HPDE6-E6E7 (cell line): ENCODE measurements at regions not wholly inside any gene's neighbourhood (a gene's known extent, or its start where the extent isn't known, plus 50 kb on each side); places are given as distances from the start of the nearest gene placed in this dataset.

ENCODE experiments used
- DNase-seq: peaks from one replicate; pipeline ENCODE4 v3.0.0; 2011; ENCODE audit warnings: missing footprints; ENCODE audit errors: extremely low spot score

- no peak for DNase-seq
Measured at GRCh38 chr2:45255563-45255962, 246.3 kb upstream of the SIX2 start.

DNA sequence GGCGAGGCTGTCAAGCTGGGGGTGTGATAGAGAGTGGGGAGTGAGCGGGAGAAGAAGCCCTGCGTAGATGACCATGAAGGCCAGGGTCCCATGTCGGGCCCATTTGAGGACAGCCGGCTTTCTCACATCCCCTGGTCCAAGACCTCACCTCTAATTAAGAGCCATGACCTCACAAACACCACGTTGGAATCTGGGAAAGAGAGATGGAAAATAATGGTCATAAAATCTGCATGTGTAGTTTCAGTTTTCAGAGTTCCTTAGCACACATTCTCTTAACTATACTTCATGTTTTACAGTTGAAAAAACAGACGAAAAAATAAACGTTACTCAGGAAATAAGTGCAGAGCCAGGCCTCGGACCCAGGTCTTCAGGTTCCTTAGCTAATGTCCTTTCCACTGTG lies 244.8 kb upstream of the SIX2 start:
- DNase-seq = no peak

GRCh38 chr2:45253151-45253550 lies 243.9 kb upstream of the SIX2 start:
- DNase-seq = no peak

GRCh38 chr2:45250176-45250575 lies 240.9 kb upstream of the SIX2 start:
- no peak for DNase-seq

- DNase-seq = no peak
Measured at GRCh38 chr2:45248214-45248613, 239.0 kb upstream of the SIX2 start.

DNA sequence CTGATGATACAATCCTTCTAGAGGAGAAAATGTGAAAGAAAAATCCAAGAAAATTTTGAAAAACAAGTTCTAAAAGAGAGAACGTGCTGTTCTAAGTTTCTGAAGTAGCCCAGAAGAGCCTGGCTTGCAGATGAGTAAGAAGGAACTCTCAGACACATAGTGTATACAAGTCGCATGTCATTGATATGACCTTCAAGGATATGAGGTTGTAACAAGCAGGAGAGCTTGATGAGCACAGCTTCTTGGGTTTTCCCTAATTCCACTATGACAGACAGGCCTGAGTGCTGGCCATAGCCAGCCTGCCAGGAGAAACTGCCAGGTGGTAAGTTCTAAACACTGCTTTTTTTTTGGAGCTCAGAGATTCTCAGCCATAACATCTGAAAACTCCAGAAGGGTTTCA lies 235.7 kb upstream of the SIX2 start:
- DNase-seq = no peak

- no peak for DNase-seq
Measured at GRCh38 chr2:45242161-45242741, 233.0 kb upstream of the SIX2 start.

DNA sequence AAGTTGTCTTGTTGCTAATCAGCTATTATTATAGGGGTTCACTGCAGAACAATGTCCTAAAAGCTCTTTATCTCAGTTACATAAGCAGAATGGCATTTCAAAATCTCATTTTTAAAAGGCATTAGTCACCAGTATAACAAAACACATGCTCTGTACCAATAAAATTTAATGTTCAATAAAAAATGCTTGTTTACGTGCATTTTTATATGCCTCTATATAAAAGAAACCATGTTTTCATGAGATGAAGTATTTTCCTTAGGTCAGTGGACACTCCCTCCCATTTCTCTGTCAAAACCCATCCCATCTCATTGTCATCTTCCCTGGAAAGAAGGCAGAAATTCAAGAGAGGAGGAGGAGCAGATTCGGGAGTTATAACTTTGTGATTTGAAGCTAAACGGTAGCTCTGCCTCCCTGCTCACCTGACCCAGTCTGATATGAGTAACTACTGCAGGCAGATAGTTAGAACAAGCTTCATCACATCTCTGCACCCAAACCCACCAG lies 231.9 kb upstream of the SIX2 start:
- DNase-seq = no peak

DNA sequence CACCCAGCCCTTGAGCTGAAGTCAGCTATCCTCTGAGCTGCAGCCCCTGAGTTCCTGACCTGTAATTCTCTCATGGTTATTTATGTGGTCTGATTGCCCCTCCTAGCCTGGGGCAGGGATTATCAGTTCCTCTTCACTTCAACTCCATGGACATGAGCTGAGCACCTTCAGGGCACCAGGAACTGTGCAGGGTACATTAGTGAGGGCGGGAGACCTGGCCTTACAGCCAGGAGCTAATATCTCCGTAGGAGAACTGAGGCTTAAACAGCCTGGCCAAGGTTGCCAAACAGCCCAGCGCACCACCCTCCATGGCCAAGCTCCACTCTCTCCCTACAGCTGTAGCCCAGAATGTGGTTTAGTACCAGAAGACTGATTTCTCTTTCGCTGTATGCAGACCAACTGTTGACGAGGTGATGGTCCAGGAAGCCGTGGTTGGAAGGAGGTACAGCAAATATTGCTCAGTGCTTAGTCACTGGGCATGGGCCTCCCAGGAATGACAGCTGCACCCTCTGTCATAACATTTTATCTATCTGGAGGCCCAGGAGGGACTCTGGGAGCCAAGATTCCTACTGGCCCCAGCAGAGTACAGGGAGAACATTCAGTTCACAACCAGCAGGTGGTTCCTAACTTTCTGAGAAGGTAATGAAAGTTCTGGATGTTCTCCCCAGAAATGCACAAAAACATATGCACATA lies 228.7 kb upstream of the SIX2 start:
- peak; percentile 88 for DNase-seq

- no peak for DNase-seq
Measured at GRCh38 chr2:45237128-45237527, 227.9 kb upstream of the SIX2 start.

DNA sequence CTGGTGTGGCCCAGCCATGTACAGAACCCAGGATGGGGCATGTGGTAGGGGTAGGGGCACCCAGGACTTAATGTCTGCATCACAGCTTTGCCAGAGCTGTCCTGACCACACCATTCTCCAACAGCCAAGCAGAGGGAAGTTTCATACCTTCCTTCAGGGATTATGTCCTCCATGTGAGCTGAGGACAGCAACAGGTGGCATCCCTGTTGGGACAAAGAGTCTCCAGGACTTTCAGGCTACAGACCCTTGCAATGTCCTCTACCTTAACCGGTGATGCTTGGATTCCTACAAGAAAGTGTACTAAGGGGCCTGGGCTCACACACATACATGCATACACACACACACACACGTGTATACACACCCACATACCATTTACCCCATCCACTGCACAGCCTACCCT lies 227.0 kb upstream of the SIX2 start:
- DNase-seq = no peak

- DNase-seq = no peak
Measured at GRCh38 chr2:45233301-45233700, 224.0 kb upstream of the SIX2 start.

- DNase-seq = no peak
Measured at GRCh38 chr2:45232818-45233217, 223.6 kb upstream of the SIX2 start.

GRCh38 chr2:45229411-45229810 lies 220.2 kb upstream of the SIX2 start:
- no peak for DNase-seq

GRCh38 chr2:45227347-45227746 lies 218.1 kb upstream of the SIX2 start:
- DNase-seq = no peak

DNA sequence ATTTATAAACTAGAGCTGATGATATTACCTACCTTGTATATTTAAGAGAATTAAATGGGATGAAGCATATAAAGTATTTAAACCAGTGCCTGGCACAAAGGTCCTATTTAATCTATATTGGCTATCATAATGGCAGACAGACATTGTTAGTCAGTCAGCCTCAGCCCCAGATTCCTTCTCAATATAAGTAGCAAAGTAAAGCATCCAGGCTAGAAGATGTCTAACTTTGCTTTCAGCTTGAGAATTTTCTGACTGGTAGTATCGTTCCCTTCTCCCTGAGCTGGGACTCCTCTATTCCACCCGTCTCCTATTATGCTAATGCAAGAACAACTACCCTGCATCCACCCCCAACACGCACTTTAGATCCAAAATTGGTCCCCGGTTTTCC lies 215.7 kb upstream of the SIX2 start:
- DNase-seq = no peak

DNA sequence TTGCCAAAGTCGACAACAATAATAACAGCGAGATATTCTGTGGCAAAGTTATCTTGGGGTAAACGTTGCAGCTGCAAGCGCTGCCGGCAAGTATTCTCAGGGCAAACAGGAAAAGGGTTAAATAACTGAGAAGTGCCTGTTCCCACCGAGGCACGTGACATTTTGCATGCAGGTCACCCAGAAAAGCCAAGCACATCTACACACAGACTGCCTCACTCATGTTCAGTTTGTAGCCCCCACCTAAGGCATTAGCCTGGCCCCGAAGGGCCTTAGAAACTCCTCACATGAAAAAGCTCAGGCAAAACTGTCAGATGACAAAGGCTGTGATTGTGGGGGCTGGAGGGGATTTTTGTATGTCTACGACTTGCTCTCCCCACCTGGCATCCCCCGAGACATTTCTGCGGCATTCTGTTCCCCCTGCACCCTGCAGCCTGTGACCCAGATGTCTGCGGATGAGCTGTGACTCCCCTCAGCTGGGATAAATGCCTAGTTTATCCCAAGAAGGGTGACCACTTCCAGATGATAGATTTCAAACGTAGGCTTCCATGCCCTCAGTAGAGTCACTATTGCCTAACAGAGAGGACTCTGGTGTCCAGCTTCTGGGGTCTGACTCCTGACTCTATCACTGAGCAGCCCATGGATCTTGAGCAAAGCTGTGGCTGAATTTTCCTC lies 215.2 kb upstream of the SIX2 start:
- DNase-seq = no peak

- DNase-seq = no peak
Measured at GRCh38 chr2:45223531-45223930, 214.3 kb upstream of the SIX2 start.

- DNase-seq = no peak
Measured at GRCh38 chr2:45220227-45220626, 211.0 kb upstream of the SIX2 start.

DNA sequence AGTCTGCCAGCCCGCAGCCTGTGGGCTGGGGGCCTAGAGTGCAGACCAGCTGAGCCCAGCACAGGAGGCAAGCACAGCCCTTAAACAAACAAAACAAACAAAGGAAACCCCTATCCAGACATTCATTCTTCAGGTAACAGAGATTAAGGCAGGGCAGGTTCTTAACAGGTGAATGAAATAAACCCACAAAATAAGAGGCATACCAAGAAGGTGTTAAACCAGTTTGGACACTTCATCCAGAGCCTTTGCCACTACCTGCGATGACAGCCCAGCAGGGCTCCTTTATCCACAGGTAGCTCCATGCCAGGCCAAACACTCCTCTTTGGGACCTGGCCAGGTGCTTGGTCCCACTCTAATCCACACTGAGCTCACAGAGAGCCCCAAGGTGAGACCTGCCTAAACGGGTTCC lies 209.7 kb upstream of the SIX2 start:
- peak; percentile 65 for DNase-seq

DNA sequence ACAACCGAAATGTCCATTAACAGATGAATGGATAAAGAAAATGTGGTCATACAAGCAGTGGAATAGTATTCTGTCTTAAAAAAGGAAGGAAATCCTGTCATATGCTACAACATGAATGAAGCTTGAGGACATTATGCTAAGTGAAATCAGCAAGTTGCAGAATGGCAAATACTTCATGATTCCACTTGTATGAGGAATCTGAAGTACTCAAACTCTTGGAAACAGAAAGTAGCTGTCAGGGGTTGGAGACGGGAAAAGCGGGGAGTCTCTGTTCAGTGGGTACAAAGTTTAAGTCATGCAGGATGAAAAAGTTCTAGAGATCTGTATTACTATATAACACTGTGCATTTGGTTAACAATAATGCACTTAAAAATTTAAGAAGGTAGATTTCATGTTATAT lies 209.0 kb upstream of the SIX2 start:
- DNase-seq = no peak

- no peak for DNase-seq
Measured at GRCh38 chr2:45216118-45216517, 206.9 kb upstream of the SIX2 start.

GRCh38 chr2:45214550-45214949 lies 205.3 kb upstream of the SIX2 start:
- no peak for DNase-seq
